HG03060 (cell line): ENCODE measurements at regions not wholly inside any gene's neighbourhood (a gene's known extent, or its start where the extent isn't known, plus 50 kb on each side); places are given as distances from the start of the nearest gene placed in this dataset.
"Not testable (repeated sequence)": the region's sequence is repeated elsewhere in the genome, so short reads cannot be mapped to it uniquely, and the experiment has no call there.

ENCODE experiments used
- ATAC-seq: cut with Tn5 transposase; IDR thresholded peaks from one replicate; pipeline ENCODE4 v1.9.1; 2021; ENCODE audit warnings: low read depth, moderate number of reproducible peaks; ENCODE audit not compliant: unreplicated experiment

DNA sequence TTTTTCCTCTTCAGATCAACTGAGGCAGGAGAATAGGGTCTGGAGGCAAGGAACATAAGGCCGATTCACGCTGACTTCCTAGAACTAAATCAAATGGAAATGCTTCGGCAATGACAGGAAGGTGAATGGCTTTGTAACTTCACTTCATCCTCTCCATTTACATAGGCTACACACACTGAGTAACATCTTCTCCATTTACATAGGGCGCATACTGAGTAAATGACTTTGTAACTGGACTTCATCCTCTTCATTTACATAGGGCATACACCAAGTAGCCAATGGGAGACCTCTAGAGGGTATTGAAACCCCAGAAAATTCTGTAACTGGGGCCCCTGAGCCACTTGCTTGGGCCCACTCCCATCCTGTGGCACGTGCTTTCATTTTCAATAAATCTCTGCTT lies 71.0 kb upstream of the CPSF6 start:
- no peak for ATAC-seq

DNA sequence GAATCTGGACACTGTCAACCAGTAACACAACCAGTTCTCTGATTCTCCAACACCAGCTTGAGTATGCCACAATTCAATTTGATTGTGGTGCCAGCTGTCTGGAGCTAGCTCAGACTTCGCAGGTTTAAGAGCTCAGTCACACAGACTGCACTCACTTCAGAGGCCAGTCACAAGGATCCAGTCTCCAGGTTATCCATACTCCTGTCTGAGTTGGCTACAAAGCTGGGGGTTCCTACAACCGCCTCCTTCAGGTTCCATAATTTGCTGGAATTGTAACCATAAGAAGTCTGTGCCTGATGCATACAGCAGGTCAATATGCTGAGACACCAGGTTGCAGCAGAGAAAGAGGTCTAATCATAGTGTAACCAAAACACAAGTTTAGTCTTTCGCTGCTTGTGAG lies 70.5 kb upstream of the CPSF6 start:
- ATAC-seq: no peak

DNA sequence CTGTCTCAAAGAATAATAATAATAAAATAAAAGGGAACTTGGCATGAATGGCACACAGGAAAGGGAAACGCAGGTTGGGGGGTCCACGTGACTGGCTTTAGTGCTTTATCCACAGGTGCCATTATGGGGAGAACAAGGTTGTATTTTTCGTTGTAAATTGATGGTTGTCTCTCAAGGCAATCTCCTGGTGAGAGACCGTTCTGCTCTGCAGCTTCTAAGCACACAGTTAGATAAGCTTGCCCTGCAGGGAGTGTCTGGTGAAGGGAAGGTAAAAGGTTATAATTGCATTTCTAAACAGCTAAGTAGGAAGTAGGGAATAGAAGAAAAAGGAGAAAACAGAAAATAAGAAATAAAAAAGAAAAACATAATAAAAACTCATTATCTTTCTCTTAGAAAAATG lies 69.1 kb upstream of the CPSF6 start:
- no peak for ATAC-seq

DNA sequence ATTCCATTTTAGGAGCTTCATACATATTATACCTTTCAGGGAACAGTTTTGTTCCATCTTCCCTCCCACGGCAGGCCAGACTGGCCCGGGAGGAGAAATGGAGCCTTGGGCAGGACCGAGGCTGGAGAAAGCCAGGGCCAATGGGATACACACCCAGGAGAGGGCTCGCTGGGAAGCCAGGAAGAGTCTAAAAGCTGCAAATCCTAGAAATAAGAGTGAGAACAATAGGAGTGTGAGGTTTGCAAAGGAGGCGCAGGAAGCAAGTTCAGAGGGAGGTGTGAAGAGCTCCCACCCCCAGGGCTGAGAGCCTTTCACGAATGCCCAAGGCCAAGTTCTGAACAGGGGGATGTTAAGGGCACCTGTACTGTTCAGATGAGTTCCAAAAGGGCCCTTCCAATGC lies 67.5 kb upstream of the CPSF6 start:
- ATAC-seq: no peak

DNA sequence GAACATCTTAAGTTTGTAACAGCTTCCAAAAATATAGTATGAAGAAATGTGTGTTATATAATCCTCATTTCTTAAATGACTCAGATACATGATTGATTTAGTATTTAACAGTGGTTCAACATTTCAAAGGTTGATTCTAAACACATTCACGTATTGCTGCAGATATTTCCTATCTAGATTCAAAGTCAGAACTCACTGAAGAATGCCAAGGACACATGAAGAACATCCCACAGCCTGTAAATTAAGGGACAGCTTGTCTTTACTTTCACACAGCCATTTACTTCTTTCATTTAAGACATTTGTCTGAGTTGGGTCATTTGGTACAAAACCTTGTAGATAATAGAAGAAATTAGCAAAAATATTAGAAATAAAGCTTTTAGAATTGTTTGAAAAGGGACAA lies 66.9 kb upstream of the CPSF6 start:
- ATAC-seq: no peak

DNA sequence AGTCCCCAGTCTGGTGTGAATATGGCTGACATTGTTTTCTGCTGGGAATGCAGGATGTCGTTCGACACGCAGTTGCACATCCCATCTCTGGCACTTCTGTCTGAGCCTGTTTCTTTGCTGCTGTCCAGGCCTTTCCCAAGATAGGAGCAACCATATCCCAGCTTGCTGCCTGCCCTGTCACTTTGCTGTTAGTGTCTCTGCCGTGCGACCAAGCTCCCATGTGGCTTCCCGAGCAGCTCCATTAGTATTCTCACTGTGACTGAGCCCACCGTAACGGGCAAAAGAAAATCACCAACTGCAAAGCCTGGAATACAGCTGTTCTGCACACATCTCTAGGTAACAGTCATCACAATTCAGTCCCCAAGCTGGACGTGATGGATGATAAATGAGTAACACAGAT lies 66.0 kb upstream of the CPSF6 start:
- ATAC-seq: no peak

DNA sequence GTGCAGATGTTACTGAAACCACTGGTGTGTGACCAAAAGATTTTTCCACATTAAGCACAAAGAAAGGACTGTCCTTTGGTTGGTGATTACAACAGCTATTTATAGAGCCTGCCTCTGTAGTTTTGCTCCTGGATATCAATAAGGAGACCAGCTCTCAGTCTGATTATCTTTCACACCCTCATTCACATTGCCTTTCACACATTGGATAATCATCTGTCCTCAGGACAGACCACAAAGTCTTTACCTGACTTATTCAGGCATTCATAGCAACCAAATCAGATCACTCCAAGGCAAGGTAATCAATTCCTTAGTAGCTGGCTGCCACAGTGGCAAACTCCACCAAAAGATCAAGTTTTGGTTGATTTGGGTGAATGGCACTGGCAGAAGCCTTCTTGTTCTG lies 59.6 kb upstream of the CPSF6 start:
- ATAC-seq: no peak

DNA sequence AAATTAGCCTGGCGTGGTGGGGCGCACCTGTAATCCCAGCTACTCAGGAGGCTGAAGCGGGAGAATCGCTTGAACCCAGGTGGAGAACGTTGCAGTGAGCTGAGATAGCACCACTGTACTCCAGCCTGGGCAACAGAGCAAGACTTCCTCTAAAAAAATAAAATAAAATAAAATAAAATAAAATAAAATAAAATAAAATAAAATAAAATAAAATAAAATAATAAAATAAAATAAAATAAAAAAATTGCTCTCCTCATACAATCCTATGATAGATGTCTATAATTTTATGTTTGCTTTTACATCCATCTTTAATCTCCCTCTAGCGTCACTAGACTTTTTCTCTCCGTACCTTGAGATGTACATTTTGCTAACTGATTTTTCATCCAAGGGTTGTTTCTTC lies 51.8 kb upstream of the CPSF6 start:
- ATAC-seq: not testable (repeated sequence)

DNA sequence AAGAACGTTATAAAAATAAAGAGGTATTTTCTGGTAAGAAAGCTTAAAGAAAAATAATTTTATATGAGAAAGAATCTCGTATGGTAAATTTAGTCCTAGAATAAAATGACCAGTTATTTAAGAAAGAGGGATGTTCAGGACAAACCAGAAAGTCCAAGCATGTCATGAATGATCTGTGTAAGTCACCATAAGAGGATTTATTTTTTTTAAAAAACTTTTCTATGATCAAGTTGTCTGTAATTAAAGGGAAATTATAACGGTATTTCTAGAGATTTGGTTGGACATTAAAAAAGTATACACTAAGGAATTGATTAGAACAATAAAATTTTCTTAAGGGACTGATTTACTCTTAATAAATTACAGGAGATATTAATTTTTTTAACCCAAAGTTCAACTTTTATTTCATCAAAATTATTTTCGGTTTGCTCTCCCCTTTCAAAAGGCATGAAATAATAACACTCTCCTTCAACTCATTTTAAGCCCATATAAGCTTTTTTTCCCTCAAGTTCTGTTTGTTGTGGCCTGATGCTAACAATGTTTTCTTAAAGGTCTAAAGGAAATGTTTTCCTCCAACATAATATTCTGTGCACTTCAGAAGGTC lies 49.9 kb upstream of the CPSF6 start:
- ATAC-seq: no peak
